Ishikawa (cell line): ENCODE measurements at regions not wholly inside any gene's neighbourhood (a gene's known extent, or its start where the extent isn't known, plus 50 kb on each side); places are given as distances from the start of the nearest gene placed in this dataset.

Source experiments
- CEBPB ChIP-seq: IDR thresholded peaks from 2 replicates; pipeline ENCODE4 v1.6.1; 2012
- CREB1 ChIP-seq: IDR thresholded peaks from 2 replicates; pipeline ENCODE4 v1.6.1; 2012; ENCODE audit warnings: low read depth
- EGR1 ChIP-seq: IDR thresholded peaks from 2 replicates; pipeline ENCODE4 v1.6.1; 2012
- EP300 ChIP-seq: IDR thresholded peaks from 2 replicates; pipeline ENCODE4 v1.6.1; 2012; ENCODE audit warnings: borderline replicate concordance
- FOXM1 ChIP-seq: IDR thresholded peaks from 2 replicates; pipeline ENCODE4 v1.6.1; 2012; ENCODE audit warnings: low read depth, borderline replicate concordance
- NFIC ChIP-seq: IDR thresholded peaks from 2 replicates; pipeline ENCODE4 v1.6.1; 2012
- RAD21 ChIP-seq: IDR thresholded peaks from 2 replicates; pipeline ENCODE4 v1.6.1; 2012; ENCODE audit warnings: low read depth
- REST ChIP-seq: IDR thresholded peaks from 2 replicates; pipeline ENCODE4 v1.6.1; 2012; ENCODE audit warnings: low read depth, mild to moderate bottlenecking
- TAF1 ChIP-seq: IDR thresholded peaks from 2 replicates; pipeline ENCODE4 v1.6.1; 2012; ENCODE audit warnings: low read depth, mild to moderate bottlenecking
- TCF12 ChIP-seq: IDR thresholded peaks from 2 replicates; pipeline ENCODE4 v1.6.1; 2012; ENCODE audit warnings: low read depth
- TEAD4 ChIP-seq: IDR thresholded peaks from 2 replicates; pipeline ENCODE4 v1.6.1; 2012
- USF1 ChIP-seq: IDR thresholded peaks from 2 replicates; pipeline ENCODE4 v1.6.1; 2012
- YY1 ChIP-seq: IDR thresholded peaks from 2 replicates; pipeline ENCODE4 v1.6.1; 2012; ENCODE audit warnings: low read depth
- ZBTB7A ChIP-seq: IDR thresholded peaks from 2 replicates; pipeline ENCODE4 v1.6.1; 2012; ENCODE audit warnings: low read depth
- TF ChIP-seq, protein P1 (sequence below): IDR thresholded peaks from 2 replicates; pipeline ENCODE4 v1.6.1; 2012

GRCh38 chr9:16248822-16249221 is 621.6 kb downstream of the BNC2 start:
- TF ChIP-seq EP300, result no peak
- no peak for TF ChIP-seq TAF1
- no peak for TF ChIP-seq NFIC
- TF ChIP-seq, protein P1, sequence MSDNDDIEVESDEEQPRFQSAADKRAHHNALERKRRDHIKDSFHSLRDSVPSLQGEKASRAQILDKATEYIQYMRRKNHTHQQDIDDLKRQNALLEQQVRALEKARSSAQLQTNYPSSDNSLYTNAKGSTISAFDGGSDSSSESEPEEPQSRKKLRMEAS, result no peak
- TF ChIP-seq EGR1, result no peak
- no peak for TF ChIP-seq RAD21
- no peak for TF ChIP-seq ZBTB7A

GRCh38 chr9:16252616-16253015 is 617.9 kb downstream of the BNC2 start:
- TF ChIP-seq TAF1 (no peak), FOXM1 (no peak), YY1 (no peak), TEAD4 (peak; percentile 36; the same call in 1 of the 2 replicates)

- TF ChIP-seq RAD21, result no peak
- no peak for TF ChIP-seq USF1
These were observed 615.8 kb downstream of the BNC2 start for GRCh38 chr9:16254674-16255073.

DNA sequence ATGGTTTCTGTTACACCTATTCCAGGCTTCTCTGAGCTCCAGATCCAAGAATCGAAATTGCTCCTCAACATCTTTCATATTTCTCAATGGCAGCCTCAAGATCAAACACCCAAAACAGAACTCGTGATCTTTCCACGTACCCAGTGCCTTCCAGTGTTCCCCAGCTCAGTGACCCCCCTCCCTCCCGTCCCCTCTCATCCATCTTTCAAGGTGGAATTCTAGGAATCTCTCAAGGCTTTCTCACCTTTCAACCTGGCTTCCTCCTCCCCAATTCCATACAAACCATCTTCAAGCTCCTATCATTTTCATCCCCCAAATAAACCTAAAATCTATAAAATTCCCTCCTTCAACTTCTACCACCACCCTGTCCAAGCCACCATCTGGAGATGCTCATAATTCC is 615.3 kb downstream of the BNC2 start:
- TF ChIP-seq TAF1 (no peak), CREB1 (no peak), USF1 (no peak), FOXM1 (no peak), ZBTB7A (no peak), CEBPB (no peak), REST (no peak), EP300 (no peak), TEAD4 (no peak), NFIC (no peak), YY1 (no peak), TCF12 (no peak), RAD21 (no peak), EGR1 (no peak)
- TF ChIP-seq, protein P1, result no peak

GRCh38 chr9:16257604-16258003 is 612.9 kb downstream of the BNC2 start:
- TF ChIP-seq NFIC (no peak), RAD21 (peak; percentile 50)

GRCh38 chr9:16258191-16258590 is 612.3 kb downstream of the BNC2 start:
- TF ChIP-seq YY1, result no peak

DNA sequence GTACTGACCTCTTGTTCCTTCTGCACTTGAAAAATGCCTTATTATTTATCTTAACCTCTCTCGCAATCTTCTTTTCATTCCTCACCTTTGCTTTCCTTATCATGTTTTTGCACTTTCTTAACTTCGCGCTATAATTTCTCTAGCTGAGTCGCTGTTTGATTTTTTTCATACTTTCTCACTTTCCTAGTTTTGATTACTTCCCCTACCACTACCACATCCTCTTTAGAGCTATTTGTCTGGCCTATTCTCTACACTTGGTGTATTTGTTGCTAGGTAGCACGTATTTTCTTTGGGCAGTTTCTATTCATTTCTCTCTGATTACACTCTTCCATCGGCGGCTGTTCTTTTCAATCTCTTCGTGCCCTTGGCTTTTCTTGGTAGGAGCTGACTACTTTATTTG is 611.8 kb downstream of the BNC2 start:
- TF ChIP-seq USF1, result no peak
- TF ChIP-seq RAD21, result no peak
- TF ChIP-seq YY1, result no peak
- TF ChIP-seq CEBPB, result no peak

DNA sequence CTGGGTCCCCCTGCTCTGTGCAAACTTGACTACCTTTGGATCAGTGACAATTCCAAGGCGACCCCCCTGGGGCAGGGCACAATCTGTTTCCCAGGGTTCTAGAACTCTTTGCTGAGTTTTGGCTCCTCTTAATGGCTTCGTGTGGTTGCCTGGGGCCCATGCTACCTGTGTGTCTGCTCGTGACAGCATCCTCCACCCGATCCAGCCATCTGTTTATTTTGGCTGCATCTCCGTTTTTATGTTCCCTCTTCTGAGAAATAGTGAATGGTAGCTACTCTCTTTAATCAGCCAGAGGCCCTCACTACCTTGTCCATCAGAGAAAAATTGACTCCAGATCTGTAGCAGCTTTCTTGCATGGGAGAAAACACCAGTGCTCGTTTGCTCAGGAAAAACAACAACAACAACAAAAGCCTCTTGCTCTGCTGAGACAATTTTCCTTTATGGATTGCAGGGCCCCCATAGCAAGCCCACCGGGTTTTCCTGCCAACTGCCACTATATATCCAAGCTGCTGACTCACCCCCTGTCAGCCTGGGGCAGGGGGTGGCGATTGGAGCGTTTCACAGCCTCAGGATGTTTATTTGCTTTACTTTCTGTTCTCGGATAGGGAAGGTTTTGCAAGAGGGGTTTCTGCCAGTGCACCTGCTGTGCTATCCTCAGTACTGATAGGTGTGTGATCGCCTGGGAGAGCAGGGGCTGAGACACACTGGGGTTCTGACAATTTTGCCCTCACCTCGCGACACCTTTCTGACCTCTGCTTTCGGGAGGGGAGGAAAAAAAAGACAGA is 607.8 kb downstream of the BNC2 start:
- TF ChIP-seq EGR1 (no peak), TEAD4 (no peak), REST (no peak)
